Activated CD8-positive, alpha-beta memory T cell treated with anti-CD3 and anti-CD28 coated beads for 36 hours (primary cell): ENCODE measurements at regions not wholly inside any gene's neighbourhood (a gene's known extent, or its start where the extent isn't known, plus 50 kb on each side); places are given as distances from the start of the nearest gene placed in this dataset.
"Not testable (repeated sequence)": the region's sequence is repeated elsewhere in the genome, so short reads cannot be mapped to it uniquely, and the experiment has no call there.

Source experiments
- CTCF ChIA-PET: fragments of 350-600 bp; sonication (Branson Sonifier 250); formaldehyde crosslinking; loops from one replicate; lab custom pipeline; 2021; ENCODE audit warnings: antibody characterized with exemption; lab: Charles Lee
- POLR2A ChIA-PET: fragments of 350-600 bp; sonication (Branson Sonifier 250); formaldehyde crosslinking; loops from one replicate; lab custom pipeline; 2021; ENCODE audit warnings: antibody characterized with exemption; lab: Charles Lee

- CTCF ChIA-PET: no interaction called here
These were observed 100.6 kb upstream of the LOC128125822 start for GRCh38 chr6:63471654-63472053.

GRCh38 chr6:63475707-63476106 lies 96.6 kb upstream of the LOC128125822 start:
- POLR2A ChIA-PET: no interaction called here
- CTCF ChIA-PET: no interaction called here

More at GRCh38 chr6:63471654-63472053, 100.6 kb upstream of the LOC128125822 start:
- POLR2A ChIA-PET: no interaction called here

GRCh38 chr6:63476302-63476701 lies 96.0 kb upstream of the LOC128125822 start:
- POLR2A ChIA-PET: no interaction called here
- CTCF ChIA-PET: no interaction called here

GRCh38 chr6:63477422-63478040 lies 94.7 kb upstream of the LOC128125822 start:
- ChIA-PET POLR2A (no interaction called here), CTCF (no interaction called here)

- ChIA-PET POLR2A (no interaction called here), CTCF (no interaction called here)
These were observed 93.5 kb upstream of the LOC128125822 start for GRCh38 chr6:63478734-63479133.

GRCh38 chr6:63486196-63486595 lies 86.1 kb upstream of the LOC128125822 start:
- ChIA-PET POLR2A (no interaction called here), CTCF (no interaction called here)

- CTCF ChIA-PET: no interaction called here
These were observed 85.0 kb upstream of the LOC128125822 start for GRCh38 chr6:63487103-63487813.

GRCh38 chr6:63491119-63491518 lies 81.2 kb upstream of the LOC128125822 start:
- POLR2A ChIA-PET: no interaction called here
- CTCF ChIA-PET: no interaction called here

More at GRCh38 chr6:63487103-63487813, 85.0 kb upstream of the LOC128125822 start:
- POLR2A ChIA-PET: no interaction called here

- CTCF ChIA-PET: no interaction called here
- POLR2A ChIA-PET: no interaction called here
These were observed 79.8 kb upstream of the LOC128125822 start for GRCh38 chr6:63492476-63492875.

- CTCF ChIA-PET: no interaction called here
- POLR2A ChIA-PET: no interaction called here
These were observed 78.7 kb upstream of the LOC128125822 start for GRCh38 chr6:63493557-63493956.

- CTCF ChIA-PET: no interaction called here
These were observed 75.9 kb upstream of the LOC128125822 start for GRCh38 chr6:63496361-63496804.

GRCh38 chr6:63502156-63502555 lies 70.1 kb upstream of the LOC128125822 start:
- ChIA-PET CTCF (no interaction called here), POLR2A (no interaction called here)

More at GRCh38 chr6:63496361-63496804, 75.9 kb upstream of the LOC128125822 start:
- POLR2A ChIA-PET: no interaction called here

GRCh38 chr6:63503199-63503598 lies 69.1 kb upstream of the LOC128125822 start:
- POLR2A ChIA-PET: no interaction called here

GRCh38 chr6:63504777-63505384 lies 67.4 kb upstream of the LOC128125822 start:
- POLR2A ChIA-PET: no interaction called here
- CTCF ChIA-PET: no interaction called here

More at GRCh38 chr6:63503199-63503598, 69.1 kb upstream of the LOC128125822 start:
- CTCF ChIA-PET: no interaction called here

GRCh38 chr6:63507096-63507495 lies 65.2 kb upstream of the LOC128125822 start:
- CTCF ChIA-PET: no interaction called here
- POLR2A ChIA-PET: no interaction called here

- POLR2A ChIA-PET: no interaction called here
- CTCF ChIA-PET: no interaction called here
These were observed 62.5 kb upstream of the LOC128125822 start for GRCh38 chr6:63509652-63510352.

- ChIA-PET POLR2A (no interaction called here), CTCF (no interaction called here)
These were observed 62.0 kb upstream of the LOC128125822 start for GRCh38 chr6:63510353-63510686.

GRCh38 chr6:63510849-63511248 lies 61.4 kb upstream of the LOC128125822 start:
- POLR2A ChIA-PET: no interaction called here
- CTCF ChIA-PET: no interaction called here

GRCh38 chr6:63514488-63515173 lies 57.6 kb upstream of the LOC128125822 start:
- CTCF ChIA-PET: no interaction called here

GRCh38 chr6:63515227-63515626 lies 57.1 kb upstream of the LOC128125822 start:
- POLR2A ChIA-PET, CTCF ChIA-PET: not testable (repeated sequence)

More at GRCh38 chr6:63514488-63515173, 57.6 kb upstream of the LOC128125822 start:
- POLR2A ChIA-PET: no interaction called here
